Stimulated activated CD4-positive, alpha-beta T cell treated with anti-CD3 and anti-CD28 coated beads, Interleukin-12 subunit alpha, Interleukin-12 subunit beta, amount 100 ng/mL, for 48 hours (primary cell): ENCODE measurements at regions not wholly inside any gene's neighbourhood (a gene's known extent, or its start where the extent isn't known, plus 50 kb on each side); places are given as distances from the start of the nearest gene placed in this dataset.
"Not testable (repeated sequence)": the region's sequence is repeated elsewhere in the genome, so short reads cannot be mapped to it uniquely, and the experiment has no call there.

Experiments used
- DNase-seq, 3 donors: peaks; one replicate each; pipeline ENCODE4 v3.0.0-alpha.2; 2020; ENCODE audit warnings: low read depth in 2 of 3, low spot score in 1 of 3

DNA sequence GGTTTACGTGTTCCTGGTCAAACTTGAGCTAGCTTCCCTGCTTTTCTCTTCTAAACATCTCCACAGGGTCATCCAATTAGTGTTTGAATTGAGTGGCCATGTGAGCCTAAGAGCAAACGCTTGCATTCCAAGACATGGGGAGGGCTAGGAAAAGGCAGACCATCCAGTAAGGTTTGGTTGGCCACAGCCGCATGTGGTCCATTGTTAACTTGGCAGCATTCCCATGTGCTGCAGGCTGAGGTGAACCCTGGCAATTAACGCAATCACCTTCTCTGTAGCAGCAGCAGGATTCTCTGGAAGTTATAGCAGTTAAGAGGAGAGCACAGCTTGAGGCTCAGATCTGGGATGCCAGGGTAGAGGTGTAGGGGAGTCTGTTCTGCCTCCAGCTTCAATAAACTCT is 502.2 kb upstream of the LMCD1 start:
- DNase-seq, result no peak

DNA sequence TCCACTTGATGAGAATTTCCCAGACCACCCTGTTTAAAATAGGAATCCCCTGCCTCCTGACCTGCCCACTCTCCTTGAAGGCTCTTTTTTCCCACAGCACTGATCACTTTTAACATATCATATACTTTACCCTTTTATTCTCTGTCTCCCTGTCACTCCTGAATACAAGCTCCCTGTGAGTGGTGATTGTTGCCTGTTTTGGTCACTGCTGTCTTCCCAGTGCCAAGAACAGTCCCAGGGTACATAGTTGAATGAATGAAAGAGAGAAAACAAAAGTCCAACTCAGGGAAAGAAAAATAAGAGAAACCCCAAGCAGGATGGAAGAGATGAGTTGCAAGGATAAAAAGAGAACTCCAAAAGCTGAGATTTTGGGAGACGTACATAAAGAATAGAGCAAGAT is 500.3 kb upstream of the LMCD1 start:
- DNase-seq, result no peak

DNA sequence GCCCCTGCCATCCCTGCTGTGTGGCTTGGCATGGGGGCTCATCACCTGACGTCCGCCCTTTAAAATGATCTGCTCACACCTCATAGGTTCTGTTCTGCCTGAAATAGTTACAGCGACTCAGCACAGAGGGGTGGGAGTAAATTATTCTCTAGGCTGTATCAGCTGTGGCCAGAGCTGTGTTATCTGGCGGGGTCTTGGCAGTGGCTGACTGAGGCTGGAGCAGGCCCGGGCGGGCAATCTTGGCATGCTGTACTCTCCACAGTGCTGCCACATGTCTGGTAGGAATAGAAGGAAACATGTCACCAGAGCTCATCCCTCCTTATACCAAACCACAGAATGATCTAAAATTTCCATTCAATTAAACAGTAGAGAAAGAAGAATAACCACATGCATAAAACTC is 499.9 kb upstream of the LMCD1 start:
- no peak for DNase-seq

DNA sequence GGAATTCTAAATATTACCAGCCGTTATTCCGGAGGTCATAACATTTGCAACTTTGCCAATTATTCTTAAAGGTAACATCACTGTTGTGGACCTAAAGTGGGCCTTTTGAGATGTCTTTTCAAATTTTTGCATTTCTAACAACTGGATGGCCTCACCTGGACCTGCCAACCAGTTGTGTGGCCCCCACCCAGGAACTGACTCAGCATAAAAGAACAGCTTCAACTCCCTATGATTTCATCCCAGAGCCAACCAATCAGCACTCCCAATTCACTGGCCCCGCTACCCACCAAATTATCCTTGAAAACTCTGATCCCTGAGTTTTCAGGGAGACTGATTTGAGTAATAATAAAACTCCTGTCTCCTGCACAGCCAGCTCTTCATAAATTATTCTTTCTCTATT is 489.7 kb upstream of the LMCD1 start:
- no peak for DNase-seq

DNA sequence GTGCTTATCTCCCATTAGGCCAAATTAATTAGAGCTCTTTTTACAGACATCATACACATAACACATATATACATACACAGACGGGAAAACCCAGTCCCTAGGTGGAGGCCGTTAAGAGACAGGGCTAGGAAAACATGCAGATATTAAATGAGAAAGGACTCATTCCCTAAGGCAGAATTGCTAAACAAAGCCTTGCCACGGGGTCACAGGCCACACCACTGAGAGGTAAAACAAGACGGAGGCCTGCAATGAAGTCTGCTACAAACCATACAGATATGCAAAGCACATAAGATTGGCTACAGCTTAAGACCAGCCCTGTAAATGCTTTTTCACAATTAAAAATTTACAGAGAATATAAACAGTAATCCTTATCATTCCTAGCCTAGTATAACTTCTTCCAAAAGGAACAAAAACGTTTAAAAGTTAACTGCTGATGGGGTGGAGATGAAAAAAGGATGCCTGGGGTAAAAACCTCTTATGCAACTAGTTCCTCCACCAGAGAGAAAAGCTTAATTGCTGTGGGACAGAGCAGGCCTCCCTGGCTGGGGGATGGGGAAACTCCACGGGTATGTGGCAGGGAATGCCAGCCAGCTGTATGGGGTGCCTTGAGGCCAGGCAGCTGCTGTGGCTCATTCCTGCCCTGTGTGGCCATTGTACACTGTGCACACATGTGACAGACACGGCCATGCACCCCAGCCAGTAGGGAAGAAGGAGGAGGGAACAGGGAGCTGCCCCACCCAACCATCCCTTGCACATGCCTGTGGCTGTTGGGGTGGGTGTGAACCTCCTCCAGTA is 481.4 kb upstream of the LMCD1 start:
- no peak for DNase-seq

DNA sequence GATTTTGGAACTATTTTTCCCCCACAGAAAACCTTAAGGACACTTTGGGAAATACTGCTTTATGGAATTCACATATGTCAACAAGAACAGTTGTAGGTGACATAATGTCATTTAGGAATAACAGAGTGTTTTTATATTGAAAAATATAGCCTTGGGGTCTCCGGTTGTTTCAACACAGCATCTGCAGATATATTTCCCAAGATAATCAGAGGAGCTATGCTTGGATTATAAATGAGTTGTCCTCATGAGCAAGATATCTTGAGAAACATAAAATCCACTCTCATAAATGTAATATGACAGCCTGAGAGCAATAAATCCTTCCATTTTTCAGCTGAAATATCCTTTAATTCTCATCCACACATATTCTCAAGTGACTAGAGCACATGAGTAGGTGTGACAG is 473.7 kb upstream of the LMCD1 start:
- no peak for DNase-seq

DNA sequence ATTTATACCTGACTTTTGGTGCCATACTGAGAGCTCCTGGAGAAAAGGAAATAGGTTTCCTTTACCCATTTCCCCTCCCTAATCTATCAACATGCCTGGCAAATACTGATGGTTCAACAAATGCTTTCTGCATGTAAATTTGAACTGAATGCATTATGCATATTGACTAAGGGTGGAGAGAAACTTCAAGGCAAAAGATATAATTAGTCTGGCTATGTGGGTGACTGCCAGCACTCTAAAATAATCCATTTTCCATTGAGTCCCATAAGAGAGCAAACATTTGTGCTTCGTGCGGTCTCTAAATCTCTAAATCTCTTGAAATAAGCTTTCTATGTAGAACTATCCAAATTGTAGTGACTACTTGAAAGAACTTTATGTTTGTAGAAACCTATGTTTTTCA is 451.3 kb upstream of the LMCD1 start:
- no peak for DNase-seq

DNA sequence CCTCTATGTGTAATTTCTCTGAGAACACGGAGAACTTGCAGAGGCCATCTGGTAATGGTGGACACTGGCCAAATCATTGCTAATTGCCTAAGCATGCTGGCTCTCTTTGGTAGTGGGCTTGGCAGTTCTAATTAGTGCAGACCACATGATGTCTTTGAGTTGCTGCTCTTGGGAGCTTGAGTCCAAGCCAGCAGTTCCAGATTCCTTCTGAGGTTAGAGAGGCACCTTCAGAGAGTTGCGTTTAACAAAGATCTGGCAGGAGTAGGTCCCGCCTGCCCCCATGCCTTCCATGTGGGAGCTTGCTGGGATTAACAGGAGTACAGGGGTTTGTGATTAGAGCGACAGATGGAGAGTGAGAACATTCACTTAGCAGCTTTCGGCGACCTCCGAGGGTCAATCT is 449.0 kb upstream of the LMCD1 start:
- no peak for DNase-seq

DNA sequence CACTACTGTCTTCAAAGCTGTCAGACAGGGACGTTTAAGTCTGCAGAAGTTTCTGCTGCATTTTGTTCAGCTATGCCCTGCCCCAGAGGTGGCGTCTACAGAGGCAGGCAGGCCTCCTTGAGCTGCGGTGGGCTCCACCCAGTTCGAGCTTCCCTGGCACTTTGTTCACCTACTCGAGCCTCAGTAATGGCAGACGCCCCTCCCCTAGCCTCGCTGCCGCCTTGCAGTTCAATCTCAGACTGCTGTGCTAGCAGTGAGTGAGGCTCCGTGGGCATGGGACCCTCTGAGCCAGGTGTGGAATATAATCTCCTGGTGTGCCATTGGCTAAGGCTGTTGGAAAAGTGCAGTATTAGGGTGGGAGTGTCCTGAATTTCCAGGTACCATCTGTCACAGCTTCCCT is 433.5 kb upstream of the LMCD1 start:
- DNase-seq, result not testable (repeated sequence)

DNA sequence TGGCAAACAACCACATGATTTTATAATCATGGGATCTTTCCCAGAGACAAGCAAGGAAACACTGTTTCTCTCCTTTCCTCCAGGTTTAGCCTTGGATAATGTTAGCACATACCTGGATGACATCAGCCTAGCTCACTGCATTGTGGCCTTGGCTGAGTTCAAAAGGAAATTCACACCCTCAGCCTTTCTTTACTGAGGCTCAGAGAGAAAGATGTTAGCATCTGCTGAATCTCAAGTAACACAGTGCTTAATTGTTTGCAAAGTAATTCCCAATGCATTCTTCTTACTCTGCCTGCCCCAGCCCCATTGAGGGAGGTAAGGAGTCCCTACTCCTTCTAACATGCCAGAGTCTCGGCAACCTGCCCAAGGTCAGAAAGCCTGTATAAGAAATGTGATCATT is 432.2 kb upstream of the LMCD1 start:
- no peak for DNase-seq

DNA sequence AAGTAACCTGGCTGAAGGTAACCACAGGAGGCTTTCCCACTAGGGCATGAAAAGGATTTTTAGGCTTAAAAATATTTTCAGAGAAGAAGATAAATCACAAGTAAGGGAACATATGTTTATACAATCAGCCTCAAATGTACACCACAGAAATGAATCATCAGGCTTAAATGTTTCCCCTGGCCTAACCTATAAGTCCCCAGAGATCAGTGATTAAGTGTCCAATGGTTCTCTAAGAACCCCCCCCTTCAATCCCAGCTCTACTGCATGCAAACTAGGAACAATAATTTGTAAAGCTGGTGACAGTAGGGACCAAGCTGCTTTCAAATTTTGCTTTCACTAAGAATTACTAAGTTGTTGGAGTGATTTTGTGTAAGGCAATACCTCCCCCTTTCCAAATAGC is 431.6 kb upstream of the LMCD1 start:
- DNase-seq, result no peak

DNA sequence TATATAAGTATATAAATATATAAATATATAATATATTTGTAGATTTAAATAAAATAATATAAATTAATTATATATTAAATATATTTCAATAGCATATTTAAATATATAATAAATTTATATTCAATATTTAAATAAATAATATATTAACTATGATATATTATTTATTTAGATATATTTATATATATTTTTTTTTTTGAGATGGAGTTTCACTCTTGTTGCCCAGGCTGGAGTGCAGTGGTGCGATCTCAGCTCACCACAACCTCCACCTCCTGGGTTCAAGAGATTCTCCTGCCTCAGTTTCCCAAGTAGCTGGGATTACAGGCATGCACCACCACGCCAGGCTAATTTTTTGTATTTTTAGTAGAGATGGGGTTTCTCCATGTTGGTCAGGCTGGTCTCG is 426.9 kb upstream of the LMCD1 start:
- not testable (repeated sequence) for DNase-seq

DNA sequence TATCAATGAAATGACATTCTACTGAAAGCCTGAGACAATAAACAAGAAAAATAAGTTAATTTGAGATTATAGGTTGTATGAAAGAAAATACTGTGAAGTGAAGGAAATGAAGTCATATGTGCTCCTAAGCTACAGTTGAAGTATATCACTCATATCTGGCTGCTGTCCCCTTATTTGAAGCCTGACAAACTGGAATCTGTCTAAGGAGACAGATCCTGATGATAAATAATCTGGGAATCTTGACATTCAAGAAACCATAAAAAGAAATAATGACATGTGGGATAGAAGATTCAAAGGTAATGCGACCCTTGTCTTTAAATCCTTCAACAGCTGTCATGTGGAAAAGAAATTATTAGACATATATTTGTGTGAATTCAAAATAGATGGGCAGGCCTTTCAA is 424.5 kb upstream of the LMCD1 start:
- DNase-seq, result no peak

DNA sequence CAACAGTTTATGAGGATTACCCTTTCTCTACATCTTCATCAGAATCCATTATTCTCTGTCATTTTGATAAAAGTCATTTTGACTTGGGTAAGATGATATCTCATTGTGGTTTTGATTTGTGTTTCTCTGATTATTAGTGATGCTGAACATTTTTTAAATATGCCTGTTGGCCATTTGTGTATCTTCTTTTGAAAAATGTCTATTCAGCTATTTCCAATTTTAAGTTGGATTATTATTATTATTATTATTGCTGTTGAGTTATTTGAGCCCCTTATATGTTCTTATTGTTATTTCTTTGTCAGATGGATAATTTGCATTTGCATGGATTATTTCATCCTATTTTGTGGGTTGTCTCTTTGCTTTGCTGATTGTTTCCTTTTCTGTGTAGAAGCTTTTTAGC is 421.2 kb upstream of the LMCD1 start:
- DNase-seq, result no peak

DNA sequence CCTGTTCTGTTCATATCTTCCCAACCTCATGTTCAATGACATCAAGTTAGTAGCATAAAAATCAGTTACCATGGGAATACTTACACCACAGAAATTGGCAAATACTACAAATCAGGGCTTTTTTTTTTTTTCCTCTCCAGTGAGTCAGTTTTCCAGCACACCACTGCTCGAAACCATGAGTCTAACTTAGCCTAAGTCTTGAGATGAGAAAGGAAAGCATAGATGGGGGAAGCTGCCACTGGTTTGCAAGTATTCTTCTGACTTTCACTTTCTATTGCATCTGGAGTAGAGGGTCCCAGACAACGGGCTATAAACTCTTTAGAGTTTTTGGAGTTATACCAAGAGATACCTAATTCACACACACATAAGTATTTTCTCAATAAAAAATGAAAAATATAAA is 416.1 kb upstream of the LMCD1 start:
- no peak for DNase-seq

DNA sequence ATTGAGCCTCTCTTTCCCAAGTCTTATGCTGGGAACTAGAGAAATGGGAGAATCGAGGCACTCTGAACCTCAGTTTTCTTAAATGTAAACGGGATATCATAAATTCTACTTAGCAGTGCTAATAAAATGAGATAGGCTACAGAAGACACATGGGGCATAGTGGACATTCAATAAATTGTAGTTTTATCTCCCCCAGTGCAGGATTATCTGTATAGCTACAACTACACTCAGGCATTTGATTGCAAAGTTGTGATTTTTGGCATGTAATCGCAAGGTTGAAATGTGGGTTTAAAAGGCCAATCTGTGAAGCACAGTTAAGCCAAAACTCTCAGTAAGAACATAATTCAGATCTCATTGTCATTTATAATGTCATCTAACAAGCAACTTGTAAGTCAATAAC is 413.7 kb upstream of the LMCD1 start:
- DNase-seq, result no peak

DNA sequence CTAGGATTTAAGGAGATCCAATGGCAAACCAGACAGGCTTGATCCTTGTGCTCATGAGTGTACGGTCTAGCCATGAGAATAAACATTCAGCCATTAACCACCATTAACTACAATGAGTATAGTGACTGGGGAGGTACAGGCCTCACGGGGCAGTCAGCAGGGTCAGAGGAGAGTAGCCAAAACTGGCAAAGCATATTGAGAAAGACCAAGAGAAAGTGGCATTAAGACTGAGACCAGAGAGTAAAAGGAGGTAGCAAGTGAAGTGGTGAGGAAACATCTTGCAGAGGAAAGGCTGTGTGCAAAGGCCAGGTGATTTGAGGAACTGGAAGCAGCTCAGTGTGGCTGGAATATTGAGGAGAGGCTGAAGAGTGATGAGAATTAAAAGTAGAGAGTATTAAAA is 407.2 kb upstream of the LMCD1 start:
- no peak for DNase-seq

DNA sequence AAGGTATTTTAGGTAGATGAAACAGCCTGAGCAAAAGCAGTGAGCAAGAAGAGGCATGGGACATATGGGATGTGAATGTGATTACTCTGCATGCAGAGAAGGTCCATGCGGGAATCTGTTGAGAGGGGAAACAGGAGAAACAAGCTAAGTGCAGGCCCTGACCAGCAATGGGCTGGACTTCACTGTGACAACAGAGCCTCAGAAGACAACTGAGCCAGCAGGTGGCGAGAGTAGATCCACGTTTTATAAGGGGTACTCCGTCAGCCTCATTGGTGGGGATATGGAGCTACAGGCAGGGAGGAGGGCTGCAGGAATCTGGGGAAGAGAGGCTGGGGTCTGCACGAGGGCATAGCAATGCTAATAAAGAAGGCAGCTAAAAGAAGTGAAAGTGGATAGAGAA is 405.9 kb upstream of the LMCD1 start:
- no peak for DNase-seq

DNA sequence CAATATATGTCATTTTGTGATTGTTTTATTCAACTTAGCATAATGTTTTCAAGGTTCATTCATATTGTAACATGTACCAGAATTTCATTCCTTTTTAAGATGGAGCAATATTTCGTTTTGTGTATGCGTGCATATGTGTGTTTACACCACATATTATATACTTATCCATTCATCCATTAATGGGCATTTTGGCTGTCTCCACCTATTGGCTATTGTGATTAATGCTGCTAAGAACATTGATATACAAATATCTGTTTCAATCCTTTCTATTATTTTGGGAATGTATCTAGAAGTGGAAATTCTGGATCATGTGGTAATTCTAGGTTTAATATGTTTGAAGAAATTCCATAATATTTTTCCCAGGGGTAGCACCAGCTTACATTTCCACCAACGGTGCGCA is 403.9 kb upstream of the LMCD1 start:
- DNase-seq, result no peak

DNA sequence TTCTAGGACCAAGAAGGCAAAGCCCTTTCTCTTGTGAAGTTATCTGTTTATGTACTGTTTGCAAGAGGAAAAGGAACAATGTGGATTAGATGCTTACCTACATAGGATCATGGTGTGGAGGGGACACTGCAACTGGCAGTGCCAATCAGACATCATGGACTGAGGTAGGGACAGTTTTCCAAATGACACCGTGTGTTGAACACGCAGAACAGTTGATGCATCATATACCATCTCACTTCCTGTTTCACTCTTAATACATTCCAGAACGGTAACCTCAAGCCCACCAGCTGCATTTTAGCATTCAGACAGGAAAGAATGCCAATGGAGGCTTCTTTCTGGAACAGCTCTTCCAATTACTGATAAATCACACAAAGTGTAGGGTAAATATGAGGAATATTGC is 397.7 kb upstream of the LMCD1 start:
- no peak for DNase-seq

DNA sequence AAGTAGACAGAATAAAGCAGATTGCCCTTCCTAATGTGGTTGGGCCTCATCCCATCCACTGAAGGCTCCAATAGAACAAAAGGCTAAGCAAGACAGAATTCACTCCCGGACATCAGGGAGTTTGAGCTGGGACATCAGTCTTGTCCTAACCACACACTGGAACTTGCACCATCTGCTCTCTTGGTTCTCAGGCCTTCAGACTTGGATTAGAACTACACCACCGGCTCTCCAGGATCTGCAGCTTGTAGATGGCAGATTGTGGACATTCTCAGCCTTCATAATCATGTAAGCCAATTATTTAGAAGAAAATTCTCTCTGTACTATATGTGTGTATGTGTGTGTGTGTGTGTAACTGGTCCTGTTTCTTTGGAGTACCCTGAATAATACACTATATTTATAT is 394.7 kb upstream of the LMCD1 start:
- DNase-seq, result no peak

DNA sequence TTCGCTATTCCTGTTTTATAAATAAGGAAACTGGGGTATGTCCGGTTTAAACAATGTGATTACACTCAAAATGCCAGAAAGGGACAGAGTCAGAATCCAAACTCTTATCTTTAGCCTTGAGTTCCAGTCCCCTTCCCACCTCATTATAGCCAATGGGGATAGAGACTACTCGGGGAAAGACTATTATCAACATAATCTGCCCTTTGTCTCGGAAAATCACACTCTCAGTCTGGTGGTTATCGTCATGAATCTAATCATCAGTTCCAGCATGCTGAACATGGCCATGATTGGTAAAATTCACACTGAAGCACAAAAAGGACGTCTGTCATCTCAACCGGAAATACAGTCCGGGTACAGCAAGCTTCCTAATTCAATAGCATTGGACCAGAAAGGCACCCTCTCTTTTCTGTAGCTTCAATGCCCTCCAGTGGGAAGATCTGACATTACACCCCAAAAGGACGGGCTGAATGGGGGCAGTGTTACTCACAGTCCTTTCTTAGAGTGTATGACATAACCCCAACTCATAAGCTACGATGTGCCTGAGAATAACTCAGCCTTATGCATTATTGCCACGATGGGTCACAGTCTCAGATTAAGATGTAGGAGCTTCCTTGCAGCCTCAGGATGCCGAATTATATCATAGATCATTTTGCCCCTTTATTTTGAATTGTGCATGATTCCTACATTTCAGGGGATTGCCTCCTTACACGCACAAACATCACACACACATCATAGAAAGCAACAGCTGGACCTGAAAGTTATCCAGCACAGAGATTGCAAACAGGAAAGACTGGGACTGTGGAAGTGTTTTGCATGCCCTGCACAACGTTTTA is 390.4 kb upstream of the LMCD1 start:
- DNase-seq, result peak; percentile 28 to 72 (median 48)

DNA sequence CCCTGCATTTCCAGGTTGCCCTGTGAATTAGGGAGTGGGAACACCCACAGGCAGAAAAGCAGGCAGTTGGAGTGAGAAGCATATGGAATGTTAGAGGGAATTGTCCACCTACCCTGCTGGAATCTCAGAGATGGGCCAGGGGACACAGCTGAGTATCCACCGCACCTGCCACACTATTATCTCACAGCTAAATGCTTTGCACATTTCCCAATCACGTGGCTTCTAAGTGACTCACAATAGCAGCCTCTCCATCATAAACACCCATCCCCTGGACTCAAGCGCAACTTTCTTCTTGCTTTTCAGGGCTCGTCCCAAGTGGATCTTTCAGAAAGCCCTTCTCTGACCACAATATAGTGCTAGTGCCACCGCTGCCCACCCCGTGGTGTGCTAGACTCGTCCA is 389.0 kb upstream of the LMCD1 start:
- DNase-seq, result no peak
